ENCODE measurements at regions not wholly inside any gene's neighbourhood (a gene's known extent, or its start where the extent isn't known, plus 50 kb on each side); places are given as distances from the start of the nearest gene placed in this dataset.

GRCh38 chr10:70998086-70998485 is 109.7 kb upstream of the PCBD1 start:
- no peak for DNase-seq (ENCODE audit: low read depth)
- H3K4me3 ChIP-seq (ENCODE audit: low read depth, low read length): no peak overlapping the region
- H3K27me3 ChIP-seq (ENCODE audit: control insufficient read depth, insufficient read depth, low read length): peaks cover 22% of the 10 kb centered on the region
- no peak for TF ChIP-seq CTCF (IDR thresholded peaks at IDR 0.05; ENCODE audit: insufficient read depth, low read length, poor library complexity, severe bottlenecking)
- H3K36me3 ChIP-seq (ENCODE audit: control insufficient read depth, insufficient read depth, low read length): no peaks in the 10 kb centered on the region

DNA sequence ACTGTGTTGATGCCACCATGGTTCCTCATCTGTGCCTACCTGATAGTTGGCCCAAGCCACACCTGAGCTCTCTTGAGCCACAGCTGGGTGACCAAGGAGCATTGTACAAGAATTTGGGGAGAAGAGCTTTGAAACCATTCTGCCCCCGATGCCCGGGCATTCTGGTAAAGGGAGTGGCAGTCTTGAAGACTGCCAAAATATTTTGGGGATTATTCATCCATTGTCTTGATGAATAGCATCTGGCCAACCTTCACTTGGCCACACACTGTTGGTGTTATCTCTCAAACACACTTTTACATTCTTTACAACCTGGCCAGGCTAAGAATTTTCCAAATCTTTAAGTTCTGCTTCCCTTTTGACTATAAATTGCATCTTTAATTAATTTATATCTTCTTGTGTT is 113.1 kb upstream of the PCBD1 start:
- Histone ChIP-seq H3K4me3 (ENCODE audit: low read depth, low read length) (no peak overlapping the region), H3K36me3 (ENCODE audit: control insufficient read depth, insufficient read depth, low read length) (no peaks in the 10 kb centered on the region), H3K27me3 (ENCODE audit: control insufficient read depth, insufficient read depth, low read length) (peaks cover 31% of the 10 kb centered on the region)
- no peak for DNase-seq (ENCODE audit: low read depth)
- TF ChIP-seq CTCF (IDR thresholded peaks at IDR 0.05; ENCODE audit: insufficient read depth, low read length, poor library complexity, severe bottlenecking): no peak

DNA sequence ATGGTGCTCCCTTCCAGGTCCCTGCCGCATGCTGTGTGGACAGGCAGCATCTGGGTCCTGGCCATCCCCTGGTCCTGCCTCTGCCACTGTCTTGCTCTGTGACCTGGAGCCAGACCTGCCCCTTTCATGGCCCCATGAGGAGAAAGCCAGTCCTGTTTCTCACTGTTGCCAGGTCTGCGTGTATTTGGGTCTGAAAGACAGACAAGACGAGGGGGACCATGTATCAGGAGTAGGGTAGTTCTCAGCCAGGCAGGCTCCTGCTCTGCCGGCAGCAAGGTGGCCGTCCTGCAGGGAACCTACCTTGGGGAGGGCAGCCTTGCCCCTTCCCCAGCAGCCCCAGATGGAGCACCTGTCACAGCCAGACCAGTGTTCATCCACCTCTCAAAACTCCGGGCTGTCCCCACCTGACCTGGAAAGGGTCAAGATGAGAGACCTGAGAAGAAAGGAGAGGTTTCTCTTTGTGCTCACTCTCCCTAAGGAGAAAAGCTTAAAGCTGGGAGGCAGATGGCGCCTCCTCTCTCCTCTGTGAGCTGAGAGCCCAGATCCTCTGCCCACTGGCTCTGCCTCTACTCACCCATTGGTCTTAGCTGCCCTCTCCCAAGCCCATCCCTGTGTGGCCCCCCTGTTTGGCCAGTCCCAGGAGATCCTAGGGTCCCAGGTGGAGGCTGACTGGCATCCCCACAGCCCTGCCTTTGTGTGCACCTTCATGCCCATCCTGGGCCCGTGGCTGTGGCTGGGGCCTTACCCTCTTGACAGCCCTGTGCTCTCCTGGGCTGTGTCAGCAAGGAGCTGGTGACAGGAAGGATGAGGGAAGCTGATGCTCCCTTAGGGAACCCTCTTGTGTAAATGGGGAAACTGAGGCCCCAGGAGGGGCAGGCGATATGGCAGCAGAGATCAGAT is 116.1 kb upstream of the PCBD1 start:
- TF ChIP-seq CTCF (IDR thresholded peaks at IDR 0.05; ENCODE audit: insufficient read depth, low read length, poor library complexity, severe bottlenecking): no peak
- Histone ChIP-seq H3K4me3 (ENCODE audit: low read depth, low read length) (no peak overlapping the region), H3K36me3 (ENCODE audit: control insufficient read depth, insufficient read depth, low read length) (no peaks in the 10 kb centered on the region), H3K27me3 (ENCODE audit: control insufficient read depth, insufficient read depth, low read length) (peaks cover 23% of the 10 kb centered on the region)
- no peak for DNase-seq (ENCODE audit: low read depth)

- peaks cover 27% of the 10 kb centered on the region for H3K27me3 ChIP-seq (ENCODE audit: control insufficient read depth, insufficient read depth, low read length)
Observed at GRCh38 chr10:71005337-71006305, 117.3 kb upstream of the PCBD1 start.

GRCh38 chr10:71006506-71006905 is 118.1 kb upstream of the PCBD1 start:
- no peaks in the 10 kb centered on the region for H3K36me3 ChIP-seq (ENCODE audit: control insufficient read depth, insufficient read depth, low read length)
- no peak overlapping the region for H3K4me3 ChIP-seq (ENCODE audit: low read depth, low read length)
- TF ChIP-seq CTCF (IDR thresholded peaks at IDR 0.05; ENCODE audit: insufficient read depth, low read length, poor library complexity, severe bottlenecking): no peak
- H3K27me3 ChIP-seq (ENCODE audit: control insufficient read depth, insufficient read depth, low read length): peaks cover 27% of the 10 kb centered on the region
- no peak for DNase-seq (ENCODE audit: low read depth)

More at GRCh38 chr10:71005337-71006305, 117.3 kb upstream of the PCBD1 start:
- H3K4me3 ChIP-seq (ENCODE audit: low read depth, low read length): no peak overlapping the region
- no peak for DNase-seq (ENCODE audit: low read depth)
- no peaks in the 10 kb centered on the region for H3K36me3 ChIP-seq (ENCODE audit: control insufficient read depth, insufficient read depth, low read length)
- no peak for TF ChIP-seq CTCF (IDR thresholded peaks at IDR 0.05; ENCODE audit: insufficient read depth, low read length, poor library complexity, severe bottlenecking)

All from kidney epithelial cell (primary cell).